ENCODE measurements at regions not wholly inside any gene's neighbourhood (a gene's known extent, or its start where the extent isn't known, plus 50 kb on each side); places are given as distances from the start of the nearest gene placed in this dataset.
A peak's percentile ranks its signal among the peaks of the same experiment; 100 is the strongest.

DNA sequence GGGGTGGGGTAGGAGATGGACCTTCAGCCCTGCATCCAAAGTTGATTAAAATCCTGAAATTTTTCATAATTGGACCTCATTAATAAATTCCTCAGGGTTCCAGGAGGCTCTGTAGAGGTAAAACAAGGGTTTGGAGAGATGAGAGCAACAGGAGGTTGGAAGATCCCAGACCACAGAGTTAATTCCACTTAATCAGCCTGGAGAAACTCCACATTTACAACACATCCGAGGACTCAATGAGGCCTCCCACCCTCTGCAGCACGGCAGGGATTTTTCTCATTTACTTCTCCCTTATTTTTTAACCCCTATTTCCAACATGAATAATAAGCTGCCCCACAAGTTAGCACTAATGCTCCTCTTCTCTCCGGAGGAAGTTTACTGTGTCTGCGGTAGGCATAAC lies 165.0 kb upstream of the MAP3K1 start:
- Mint-ChIP-seq H3K4me3 (no peak overlapping the region), H3K36me3 (no peaks in the 10 kb centered on the region), H3K27ac (peak overlapping the region in 1 of 3 donors; percentile 34), H3K9me3 (peaks cover 0 to 4% (median 1%) of the 10 kb centered on the region in 7 donors), H3K4me1 (peaks cover 15 to 44% (median 24%) of the 10 kb centered on the region in 4 donors), H3K27me3 (peaks cover 7% of the 10 kb centered on the region)
- no peak overlapping the region for H3K27ac ChIP-seq (ENCODE audit: insufficient read depth, low read length, poor library complexity, severe bottlenecking)
- ATAC-seq (ENCODE audit: low read depth in 2 of 2) (no peak), DNase-seq (no peak)
- H3K4me1 ChIP-seq (ENCODE audit: control insufficient read depth, insufficient read depth, low read length, poor library complexity, severe bottlenecking), result no peaks in the 10 kb centered on the region
- H3K36me3 ChIP-seq (ENCODE audit: control insufficient read depth, insufficient read depth, low read length), result no peaks in the 10 kb centered on the region
- H3K9me3 ChIP-seq (ENCODE audit: control insufficient read depth in 2 of 2, low read length in 2 of 2), result no peaks in the 10 kb centered on the region
- H3K27me3 ChIP-seq (ENCODE audit: control insufficient read depth, insufficient read depth, low read length), result no peaks in the 10 kb centered on the region
- no peak overlapping the region for H3K4me3 ChIP-seq (ENCODE audit: low read depth, low read length)

- H3K36me3 ChIP-seq (ENCODE audit: control insufficient read depth, insufficient read depth, low read length), result no peaks in the 10 kb centered on the region
- H3K27me3 ChIP-seq (ENCODE audit: control insufficient read depth, insufficient read depth, low read length), result no peaks in the 10 kb centered on the region
- no peak overlapping the region for H3K4me3 ChIP-seq (ENCODE audit: low read depth, low read length)
- DNase-seq (no peak), ATAC-seq (ENCODE audit: low read depth in 2 of 2) (no peak)
- H3K36me3 Mint-ChIP-seq, result no peaks in the 10 kb centered on the region
- no peak overlapping the region for H3K4me3 Mint-ChIP-seq
- peaks cover 0 to 2% (median 0%) of the 10 kb centered on the region in 7 donors for H3K9me3 Mint-ChIP-seq
- no peak overlapping the region for H3K27ac Mint-ChIP-seq
- H3K4me1 ChIP-seq (ENCODE audit: control insufficient read depth, insufficient read depth, low read length, poor library complexity, severe bottlenecking), result no peaks in the 10 kb centered on the region
- H3K27ac ChIP-seq (ENCODE audit: insufficient read depth, low read length, poor library complexity, severe bottlenecking), result no peak overlapping the region
- no peaks in the 10 kb centered on the region for H3K9me3 ChIP-seq (ENCODE audit: control insufficient read depth in 2 of 2, low read length in 2 of 2)
- peaks cover 15 to 46% (median 27%) of the 10 kb centered on the region in 4 donors for H3K4me1 Mint-ChIP-seq
- H3K27me3 Mint-ChIP-seq, result peaks cover 7% of the 10 kb centered on the region
Measured at GRCh38 chr5:56649569-56649968, 165.8 kb upstream of the MAP3K1 start.

- Mint-ChIP-seq H3K4me1 (peaks cover 15 to 42% (median 28%) of the 10 kb centered on the region in 4 donors), H3K9me3 (peaks cover 0 to 2% (median 0%) of the 10 kb centered on the region in 7 donors), H3K36me3 (no peaks in the 10 kb centered on the region), H3K4me3 (no peak overlapping the region), H3K27me3 (peaks cover 7% of the 10 kb centered on the region), H3K27ac (peak overlapping the region in 2 of 3 donors; percentile 44 to 60)
- DNase-seq, result peak in 1 of 3 donors; percentile 37
- H3K4me1 ChIP-seq (ENCODE audit: control insufficient read depth, insufficient read depth, low read length, poor library complexity, severe bottlenecking), result no peaks in the 10 kb centered on the region
- H3K27ac ChIP-seq (ENCODE audit: insufficient read depth, low read length, poor library complexity, severe bottlenecking), result no peak overlapping the region
- no peak for ATAC-seq (ENCODE audit: low read depth in 2 of 2)
- no peaks in the 10 kb centered on the region for H3K36me3 ChIP-seq (ENCODE audit: control insufficient read depth, insufficient read depth, low read length)
- H3K27me3 ChIP-seq (ENCODE audit: control insufficient read depth, insufficient read depth, low read length), result no peaks in the 10 kb centered on the region
- H3K9me3 ChIP-seq (ENCODE audit: control insufficient read depth in 2 of 2, low read length in 2 of 2), result no peaks in the 10 kb centered on the region
- H3K4me3 ChIP-seq (ENCODE audit: low read depth, low read length), result peak overlapping the region; percentile 24
Measured at GRCh38 chr5:56648460-56649034, 166.8 kb upstream of the MAP3K1 start.

- ATAC-seq (ENCODE audit: low read depth in 2 of 2), result no peak
- H3K36me3 ChIP-seq (ENCODE audit: control insufficient read depth, insufficient read depth, low read length), result no peaks in the 10 kb centered on the region
- Mint-ChIP-seq H3K36me3 (no peaks in the 10 kb centered on the region), H3K4me1 (peaks cover 15 to 40% (median 27%) of the 10 kb centered on the region in 4 donors), H3K9me3 (peaks cover 0 to 2% (median 0%) of the 10 kb centered on the region in 7 donors), H3K27ac (peak overlapping the region in 2 of 3 donors; percentile 14 to 48), H3K27me3 (peaks cover 7% of the 10 kb centered on the region), H3K4me3 (no peak overlapping the region)
- no peaks in the 10 kb centered on the region for H3K27me3 ChIP-seq (ENCODE audit: control insufficient read depth, insufficient read depth, low read length)
- no peaks in the 10 kb centered on the region for H3K9me3 ChIP-seq (ENCODE audit: control insufficient read depth in 2 of 2, low read length in 2 of 2)
- H3K4me1 ChIP-seq (ENCODE audit: control insufficient read depth, insufficient read depth, low read length, poor library complexity, severe bottlenecking), result no peaks in the 10 kb centered on the region
- H3K4me3 ChIP-seq (ENCODE audit: low read depth, low read length), result no peak overlapping the region
- H3K27ac ChIP-seq (ENCODE audit: insufficient read depth, low read length, poor library complexity, severe bottlenecking), result no peak overlapping the region
- no peak for DNase-seq
Measured at GRCh38 chr5:56647099-56647850, 168.1 kb upstream of the MAP3K1 start.

GRCh38 chr5:56641635-56642260 lies 173.6 kb upstream of the MAP3K1 start:
- Histone ChIP-seq H3K36me3 (ENCODE audit: control insufficient read depth, insufficient read depth, low read length) (no peaks in the 10 kb centered on the region), H3K27me3 (ENCODE audit: control insufficient read depth, insufficient read depth, low read length) (no peaks in the 10 kb centered on the region), H3K9me3 (ENCODE audit: control insufficient read depth in 2 of 2, low read length in 2 of 2) (no peaks in the 10 kb centered on the region), H3K4me1 (ENCODE audit: control insufficient read depth, insufficient read depth, low read length, poor library complexity, severe bottlenecking) (no peaks in the 10 kb centered on the region), H3K4me3 (ENCODE audit: low read depth, low read length) (no peak overlapping the region), H3K27ac (ENCODE audit: insufficient read depth, low read length, poor library complexity, severe bottlenecking) (no peak overlapping the region)
- Mint-ChIP-seq H3K27me3 (no peaks in the 10 kb centered on the region), H3K36me3 (peaks cover 3% of the 10 kb centered on the region), H3K4me1 (peaks cover 0 to 31% (median 15%) of the 10 kb centered on the region in 4 donors), H3K9me3 (peaks cover 0 to 4% (median 0%) of the 10 kb centered on the region in 7 donors), H3K4me3 (no peak overlapping the region), H3K27ac (no peak overlapping the region)
- DNase-seq, result no peak
- no peak for ATAC-seq (ENCODE audit: low read depth in 2 of 2)

DNA sequence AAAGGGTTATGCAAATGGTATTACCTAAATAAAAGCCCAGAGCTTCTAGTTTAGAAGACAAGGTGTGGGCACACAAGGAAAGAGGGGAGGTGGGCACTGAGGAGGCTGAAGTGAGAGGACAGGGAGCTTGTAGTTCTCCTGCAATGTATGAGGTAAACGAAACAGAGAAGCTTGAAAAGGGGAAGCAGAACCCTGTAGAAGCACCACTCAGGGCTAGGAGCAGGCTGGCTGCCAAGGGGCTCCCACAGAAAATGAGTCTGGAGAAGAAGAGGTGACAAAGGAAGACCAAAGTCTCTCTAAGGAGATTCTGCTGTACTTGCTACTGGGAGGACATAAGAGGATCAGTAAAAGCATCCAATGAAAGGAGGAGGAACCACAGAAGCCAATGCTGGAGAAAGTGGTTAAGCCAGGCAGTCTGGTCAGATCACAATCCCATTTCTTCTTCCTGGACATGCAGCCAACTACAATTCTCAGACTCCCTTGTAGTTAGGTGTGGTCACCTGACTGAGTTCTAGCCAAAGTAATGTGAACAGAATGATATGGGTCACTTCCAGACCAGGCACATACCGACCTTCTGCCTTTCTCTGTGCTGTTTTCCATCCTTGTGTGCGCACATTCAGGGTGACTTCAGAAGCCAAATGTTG lies 174.5 kb upstream of the MAP3K1 start:
- H3K36me3 ChIP-seq (ENCODE audit: control insufficient read depth, insufficient read depth, low read length), result no peaks in the 10 kb centered on the region
- no peak overlapping the region for H3K27ac ChIP-seq (ENCODE audit: insufficient read depth, low read length, poor library complexity, severe bottlenecking)
- Mint-ChIP-seq H3K4me1 (peaks cover 0 to 31% (median 16%) of the 10 kb centered on the region in 4 donors), H3K4me3 (no peak overlapping the region), H3K27ac (peak overlapping the region; percentile 5 to 96 (median 32)), H3K27me3 (no peaks in the 10 kb centered on the region), H3K36me3 (peaks cover 3% of the 10 kb centered on the region), H3K9me3 (peaks cover 0 to 4% (median 0%) of the 10 kb centered on the region in 7 donors)
- no peaks in the 10 kb centered on the region for H3K4me1 ChIP-seq (ENCODE audit: control insufficient read depth, insufficient read depth, low read length, poor library complexity, severe bottlenecking)
- DNase-seq (no peak), ATAC-seq (ENCODE audit: low read depth in 2 of 2) (no peak)
- H3K4me3 ChIP-seq (ENCODE audit: low read depth, low read length), result no peak overlapping the region
- no peaks in the 10 kb centered on the region for H3K27me3 ChIP-seq (ENCODE audit: control insufficient read depth, insufficient read depth, low read length)
- no peaks in the 10 kb centered on the region for H3K9me3 ChIP-seq (ENCODE audit: control insufficient read depth in 2 of 2, low read length in 2 of 2)

DNA sequence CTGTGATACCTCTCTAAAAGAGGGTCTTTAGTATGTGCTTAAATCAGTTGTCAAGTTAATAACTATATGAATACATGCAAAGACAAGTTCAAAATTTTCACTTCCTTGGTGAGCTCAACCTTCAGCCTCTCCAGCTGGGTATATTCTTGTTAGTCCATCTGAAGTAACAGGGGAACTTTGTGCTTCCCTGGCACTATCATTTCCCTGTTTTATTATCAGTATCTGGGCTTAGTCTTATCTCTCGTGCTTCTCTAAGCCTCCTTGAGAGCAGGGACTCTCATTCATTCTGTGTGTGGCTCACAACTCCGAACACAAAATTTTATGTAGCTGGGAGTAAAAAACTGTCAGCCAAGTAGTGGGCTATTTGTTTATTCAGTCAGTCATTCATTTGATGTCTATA lies 175.9 kb upstream of the MAP3K1 start:
- Histone ChIP-seq H3K4me3 (ENCODE audit: low read depth, low read length) (no peak overlapping the region), H3K27me3 (ENCODE audit: control insufficient read depth, insufficient read depth, low read length) (no peaks in the 10 kb centered on the region), H3K27ac (ENCODE audit: insufficient read depth, low read length, poor library complexity, severe bottlenecking) (peak overlapping the region; percentile 77), H3K4me1 (ENCODE audit: control insufficient read depth, insufficient read depth, low read length, poor library complexity, severe bottlenecking) (no peaks in the 10 kb centered on the region), H3K36me3 (ENCODE audit: control insufficient read depth, insufficient read depth, low read length) (no peaks in the 10 kb centered on the region), H3K9me3 (ENCODE audit: control insufficient read depth in 2 of 2, low read length in 2 of 2) (no peaks in the 10 kb centered on the region)
- ATAC-seq (ENCODE audit: low read depth in 2 of 2) (no peak), DNase-seq (no peak)
- Mint-ChIP-seq H3K4me1 (peaks cover 0 to 26% (median 12%) of the 10 kb centered on the region in 4 donors), H3K27me3 (no peaks in the 10 kb centered on the region), H3K9me3 (peaks cover 0 to 4% (median 0%) of the 10 kb centered on the region in 7 donors), H3K36me3 (peaks cover 3% of the 10 kb centered on the region), H3K27ac (peak overlapping the region in 1 of 3 donors; percentile 95), H3K4me3 (peak overlapping the region in 1 of 4 donors; percentile 0)

Measured in CD4-positive, CD25-positive, alpha-beta regulatory T cell (primary cell).